ENCODE measurements at regions not wholly inside any gene's neighbourhood (a gene's known extent, or its start where the extent isn't known, plus 50 kb on each side); places are given as distances from the start of the nearest gene placed in this dataset.

DNA sequence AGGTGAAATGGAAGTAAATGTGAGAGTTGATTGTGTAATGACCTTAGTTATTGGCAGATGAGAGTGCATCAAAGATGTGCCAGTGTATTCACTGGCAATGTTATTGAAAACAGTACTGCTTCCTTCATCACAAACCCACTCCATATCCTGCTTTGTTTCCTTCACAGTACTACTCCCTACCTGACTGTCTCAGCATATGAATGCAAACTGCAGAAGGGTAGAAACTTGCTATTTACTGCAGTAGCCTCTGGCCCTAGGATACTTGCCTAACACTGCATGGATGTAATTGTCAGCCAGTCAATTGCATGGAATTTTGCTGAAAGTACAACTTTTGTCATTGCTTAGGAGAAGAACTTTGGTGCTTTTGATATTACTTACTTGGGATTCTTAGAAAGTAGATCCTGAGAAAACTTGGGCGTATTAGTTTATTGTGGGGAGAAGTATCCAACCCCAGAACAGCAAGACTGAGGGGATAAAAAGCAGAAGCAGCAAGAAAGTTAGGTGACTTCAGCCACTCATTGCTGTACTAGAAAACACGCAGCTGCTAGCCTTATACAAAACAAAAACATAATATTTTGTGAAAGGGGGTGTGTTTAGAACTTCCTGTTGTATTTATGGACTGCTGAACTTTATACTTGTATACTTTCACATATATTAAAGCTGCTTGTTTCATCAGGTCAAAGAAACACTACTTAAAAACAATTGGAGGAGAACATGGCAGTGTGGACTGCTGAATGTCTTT, 219.0 kb downstream of the CCNG2 start:
- DNase-seq, result no peak

DNA sequence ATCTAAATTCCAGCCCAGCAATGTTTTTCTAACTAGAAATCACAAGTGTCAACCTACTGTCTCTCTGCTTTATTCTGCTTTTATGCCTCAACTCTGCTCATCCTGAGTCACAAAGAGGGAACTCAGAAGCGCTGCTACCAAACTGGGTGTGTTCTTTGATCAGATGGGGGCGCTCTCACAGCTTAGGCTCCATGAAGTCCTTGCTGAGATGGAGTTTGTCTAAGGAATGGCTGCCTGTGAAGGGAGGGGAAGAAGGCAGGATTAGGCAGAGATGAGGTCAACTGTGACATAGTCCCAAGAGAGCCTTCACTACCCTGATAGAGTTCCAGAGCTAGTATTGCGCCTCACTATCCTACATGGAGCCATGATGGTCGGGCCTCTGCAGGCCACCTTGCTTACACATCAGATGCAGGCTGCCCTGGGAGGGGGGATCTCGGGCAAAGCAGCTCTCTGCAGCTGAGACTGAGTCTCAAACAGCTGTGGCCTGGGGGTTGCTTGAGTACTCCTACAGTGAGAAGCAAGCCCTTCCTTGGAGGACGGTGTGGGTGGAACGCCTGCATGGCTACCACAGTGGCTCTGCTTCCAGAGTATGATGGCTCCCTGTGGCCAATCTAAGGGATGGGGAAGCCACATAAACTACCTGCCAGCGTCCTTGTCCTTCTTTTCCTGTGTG, 219.9 kb downstream of the CCNG2 start:
- DNase-seq, result no peak

- no peak for DNase-seq
Measured at GRCh38 chr4:77384094-77384493, 221.5 kb upstream of the CXCL13 start.

DNA sequence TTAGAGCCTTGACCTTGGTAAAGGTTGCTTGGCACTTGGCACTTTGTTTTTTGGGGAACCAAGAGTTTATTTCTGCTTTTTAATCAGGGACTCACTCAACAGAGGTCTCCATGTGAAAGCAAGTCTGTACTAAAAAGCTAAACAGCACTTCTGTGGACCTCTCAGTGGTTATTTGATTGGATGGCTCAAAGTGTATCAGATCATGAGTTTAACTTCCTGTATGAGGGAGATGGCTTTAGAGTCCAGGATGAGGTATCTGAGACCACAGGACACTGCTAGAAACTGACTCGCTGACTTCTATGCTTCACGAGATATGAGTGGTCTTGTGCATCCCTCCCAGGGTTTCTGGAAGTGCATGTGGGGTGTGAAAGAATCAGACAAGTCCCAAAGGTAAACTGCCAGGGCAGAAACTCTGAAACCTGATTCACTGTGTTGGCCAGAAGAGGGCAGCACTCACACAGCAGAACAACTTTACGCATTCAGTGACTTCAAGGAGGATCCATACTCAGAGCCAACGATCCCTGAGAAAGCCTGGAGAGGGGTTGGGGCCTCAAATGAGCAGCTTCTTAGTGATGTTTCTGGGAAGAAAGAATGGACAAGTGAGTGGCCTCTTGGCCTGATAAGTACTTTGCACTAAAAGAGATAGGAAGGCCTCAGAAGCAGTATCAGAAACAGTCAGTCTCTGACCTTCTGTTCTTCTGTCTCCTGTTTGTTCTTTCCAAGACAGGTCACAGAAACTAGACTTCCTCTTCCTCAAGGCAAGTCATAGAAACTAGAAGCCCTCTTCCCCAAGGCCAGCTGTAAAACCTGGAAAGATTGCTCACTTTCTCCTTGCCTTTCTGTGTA, 220.3 kb upstream of the CXCL13 start:
- peak; percentile 59 for DNase-seq

- DNase-seq, result no peak
Measured at GRCh38 chr4:77393996-77394395, 211.6 kb upstream of the CXCL13 start.

GRCh38 chr4:77395481-77395880, 210.1 kb upstream of the CXCL13 start:
- DNase-seq, result no peak

GRCh38 chr4:77398256-77398655, 207.4 kb upstream of the CXCL13 start:
- DNase-seq, result no peak

DNA sequence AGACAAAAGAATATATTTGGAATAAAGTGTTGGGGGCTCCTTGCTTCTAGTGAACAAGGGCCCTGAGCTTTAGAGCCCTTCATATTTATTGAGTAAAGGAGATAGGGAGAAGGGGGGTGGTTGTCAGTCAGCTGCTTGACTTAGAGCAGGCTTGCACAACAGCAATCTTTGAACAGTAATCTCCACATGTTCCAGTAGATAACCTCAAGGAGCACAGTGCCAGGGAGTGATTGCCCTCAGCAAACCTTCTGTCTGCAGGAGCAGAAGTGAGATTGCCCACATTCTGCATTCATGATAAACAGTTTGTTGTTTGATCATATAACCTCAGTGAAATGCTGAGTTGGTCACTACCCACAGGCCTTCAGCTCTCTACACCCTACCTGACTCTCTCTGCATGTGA, 205.8 kb upstream of the CXCL13 start:
- DNase-seq, result no peak

- no peak for DNase-seq
Measured at GRCh38 chr4:77413766-77414165, 191.9 kb upstream of the CXCL13 start.

GRCh38 chr4:77415689-77416088, 189.9 kb upstream of the CXCL13 start:
- DNase-seq, result no peak

DNA sequence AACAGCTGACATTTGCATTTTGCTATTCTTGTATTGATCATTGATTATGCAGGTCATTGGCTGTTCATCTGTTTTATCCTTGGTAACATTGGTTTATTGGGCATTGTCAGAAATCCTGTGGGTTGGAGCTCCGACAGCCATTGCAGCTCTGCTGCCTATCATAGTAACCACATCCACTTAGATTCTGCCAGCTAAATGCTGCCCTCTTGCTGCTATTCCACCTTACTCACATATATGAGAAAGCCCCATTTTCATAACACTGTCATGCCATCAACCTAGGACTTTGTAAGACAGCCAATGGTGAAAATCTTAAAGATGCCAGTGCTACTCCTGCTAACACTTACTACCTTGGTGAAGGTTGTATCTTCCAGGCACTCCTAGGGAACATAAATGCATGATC, 187.3 kb upstream of the CXCL13 start:
- DNase-seq, result peak; percentile 2

DNA sequence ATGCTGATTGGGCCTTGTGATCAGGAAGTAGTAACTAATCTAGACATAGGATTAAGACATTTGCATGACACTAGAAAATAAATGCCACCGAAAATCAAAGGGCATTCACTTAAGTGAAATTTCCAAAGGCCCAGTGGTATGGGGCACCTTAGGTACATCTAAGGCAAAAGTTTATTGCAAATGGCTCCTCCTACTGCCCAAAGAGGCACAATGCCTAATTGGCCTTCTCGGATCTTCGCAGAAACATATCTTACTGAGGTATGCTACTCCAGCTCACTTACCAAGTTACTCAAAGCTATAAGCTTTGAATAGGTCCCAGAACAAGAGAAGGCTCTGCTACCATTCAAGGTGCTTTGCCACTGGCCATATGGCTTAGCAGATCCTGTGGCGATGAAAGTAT, 174.8 kb upstream of the CXCL13 start:
- no peak for DNase-seq

- no peak for DNase-seq
Measured at GRCh38 chr4:77431546-77431945, 174.1 kb upstream of the CXCL13 start.

DNA sequence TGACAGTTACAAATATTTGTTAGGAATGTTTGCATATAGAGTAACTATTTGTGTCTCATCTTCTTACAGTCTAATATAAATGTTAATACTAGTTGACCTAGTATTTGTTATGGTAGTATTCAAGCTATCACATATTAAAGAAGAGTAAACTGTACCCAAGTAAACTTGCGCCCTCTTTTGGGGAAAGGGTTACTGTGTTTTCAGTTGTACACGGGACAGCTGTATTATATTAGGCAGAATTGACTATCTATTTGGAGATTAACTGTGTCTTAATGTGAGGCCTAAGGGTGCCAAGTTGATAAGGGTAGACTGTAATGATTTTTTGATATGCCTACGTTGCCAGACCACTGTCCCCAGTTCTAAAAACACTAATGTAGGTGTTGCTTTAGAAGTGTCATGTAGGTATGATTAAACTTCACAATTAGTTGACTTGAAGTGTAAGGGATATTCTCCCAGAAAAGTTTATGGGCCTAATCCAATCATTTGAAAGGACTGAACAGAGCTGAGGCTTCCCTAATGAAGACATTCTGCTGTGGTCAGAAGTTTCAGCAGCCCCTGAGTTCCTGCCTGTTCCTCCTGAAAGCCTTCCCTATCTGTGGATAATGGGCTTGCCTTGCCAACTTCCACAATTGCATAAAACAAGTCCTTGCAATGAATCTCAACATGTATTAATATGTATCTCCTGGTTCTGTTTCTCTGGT, 172.8 kb upstream of the CXCL13 start:
- DNase-seq, result no peak

DNA sequence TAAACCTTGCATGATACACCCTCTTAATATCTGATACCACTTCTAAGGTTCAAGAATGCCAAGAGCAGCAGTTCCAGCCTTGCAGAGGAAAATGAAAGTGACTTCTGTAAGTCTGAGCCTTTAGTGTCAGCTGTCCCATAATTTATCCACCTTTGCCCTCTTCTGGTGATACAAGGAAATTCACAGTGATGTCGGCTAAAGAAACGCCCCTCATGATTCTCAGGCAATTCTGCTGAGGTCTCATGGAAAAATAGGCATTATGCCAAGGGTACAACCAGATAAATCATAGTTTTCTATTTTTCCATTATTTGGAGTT, 172.2 kb upstream of the CXCL13 start:
- peak; percentile 46 for DNase-seq

DNA sequence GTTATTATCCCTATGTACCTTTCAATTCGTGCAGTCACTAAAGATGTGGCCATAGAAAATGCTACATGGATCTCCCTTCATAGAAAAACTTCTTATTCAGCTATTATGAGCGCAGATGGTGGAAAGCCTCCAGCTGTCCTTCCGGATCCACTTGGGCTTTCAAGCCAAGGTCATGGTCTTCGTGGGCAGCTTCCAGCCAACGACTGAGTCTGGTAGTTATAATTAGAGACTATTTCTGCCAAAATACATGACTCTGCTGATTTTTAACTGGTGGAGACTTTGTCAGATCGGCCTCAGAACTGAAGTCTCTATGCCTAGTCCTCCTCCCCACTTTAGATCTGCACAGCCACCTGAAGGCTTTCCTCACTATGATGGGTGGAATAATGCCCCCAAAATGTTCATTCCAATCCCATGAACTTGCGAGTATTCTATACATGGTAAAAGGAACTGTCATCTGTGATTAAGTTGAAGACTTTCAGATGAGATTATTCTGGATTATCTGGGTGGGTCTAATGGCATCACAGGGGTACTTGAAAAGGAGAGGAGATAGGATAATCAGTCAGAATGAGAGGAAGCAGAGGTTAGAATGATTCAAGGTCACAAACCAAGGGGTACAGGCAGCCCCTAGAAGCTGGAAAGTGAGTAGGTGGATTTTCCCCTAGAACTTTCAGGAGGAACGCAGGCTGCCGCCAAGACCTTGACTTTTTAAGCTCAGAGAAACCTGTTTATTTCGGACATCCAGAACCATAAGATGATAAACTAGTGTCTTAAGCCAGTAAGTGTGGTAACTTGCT, 171.1 kb upstream of the CXCL13 start:
- DNase-seq, result no peak

- DNase-seq, result no peak
Measured at GRCh38 chr4:77437079-77437478, 168.5 kb upstream of the CXCL13 start.

DNA sequence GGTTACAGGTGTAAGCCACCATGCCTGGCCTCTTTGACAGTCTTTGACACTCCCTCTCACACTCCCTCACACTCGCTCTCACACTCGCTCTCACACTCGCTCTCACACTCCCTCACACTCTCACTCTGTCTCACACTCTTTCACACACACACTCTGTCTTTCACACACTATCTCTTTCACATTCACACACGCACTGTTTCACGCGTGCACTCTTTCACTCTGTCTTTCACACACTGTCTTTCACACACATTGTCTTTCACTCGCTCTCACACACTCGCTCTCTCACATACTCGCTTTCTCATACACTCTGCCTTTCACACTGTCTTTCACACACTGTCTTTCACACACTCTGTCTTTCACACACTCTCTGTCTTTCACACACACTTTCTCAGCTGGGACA, 167.1 kb upstream of the CXCL13 start:
- no peak for DNase-seq

- no peak for DNase-seq
Measured at GRCh38 chr4:77443941-77444340, 161.7 kb upstream of the CXCL13 start.

DNA sequence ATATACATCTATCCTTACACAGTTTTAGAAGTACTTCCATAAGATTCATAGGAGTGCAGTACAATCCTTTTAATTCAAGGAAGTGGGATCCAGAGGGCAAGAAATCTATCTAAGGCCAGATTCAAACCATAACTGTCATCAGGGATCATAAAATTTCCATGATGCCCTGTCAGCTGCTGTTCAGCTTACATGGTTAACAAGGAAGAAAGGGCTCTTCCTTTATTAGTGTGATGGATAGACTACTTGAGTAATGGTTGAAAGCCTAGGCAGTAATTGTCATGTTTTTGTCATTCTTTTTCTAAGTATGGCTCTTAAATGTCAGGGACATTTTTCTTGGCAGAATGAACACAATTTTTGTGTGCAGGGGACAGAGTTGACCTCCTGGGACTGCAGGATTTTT, 159.8 kb upstream of the CXCL13 start:
- no peak for DNase-seq

GRCh38 chr4:77446601-77447000, 159.0 kb upstream of the CXCL13 start:
- no peak for DNase-seq

DNA sequence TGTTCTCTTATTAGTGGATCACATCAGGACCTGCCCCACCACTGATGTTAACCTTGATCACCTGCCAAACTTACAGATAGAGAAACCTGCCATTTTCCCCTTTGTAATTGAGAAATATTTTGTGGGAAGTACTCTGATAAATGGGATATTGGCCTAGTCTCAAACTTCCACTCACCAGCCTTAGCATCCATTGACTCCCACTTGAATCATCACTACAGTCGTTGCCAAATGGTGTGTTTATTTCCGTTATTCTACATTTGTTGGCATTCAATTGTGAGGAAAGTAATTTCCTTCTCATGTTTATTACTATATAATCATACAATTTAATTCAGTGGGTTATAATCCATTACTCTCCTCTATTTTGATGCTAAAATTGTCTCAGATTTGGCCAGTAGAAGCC, 156.4 kb upstream of the CXCL13 start:
- DNase-seq, result no peak
